Type B pancreatic cell (in vitro differentiated cells): ENCODE measurements at regions not wholly inside any gene's neighbourhood (a gene's known extent, or its start where the extent isn't known, plus 50 kb on each side); places are given as distances from the start of the nearest gene placed in this dataset.

Source experiments
- DNase-seq: peaks from one replicate; pipeline ENCODE4 v3.0.0; 2021; ENCODE audit warnings: mixed read lengths; ENCODE audit not compliant: unreplicated experiment; ENCODE audit errors: extremely low spot score
- H3K27ac Mint-ChIP-seq: 2 replicates; pipeline ENCODE4 v1.8.0; 2021; ENCODE audit warnings: mild to moderate bottlenecking, mixed read lengths
- H3K27me3 Mint-ChIP-seq: 2 replicates; pipeline ENCODE4 v1.8.0; 2021; ENCODE audit warnings: mixed read lengths
- H3K36me3 Mint-ChIP-seq: 2 replicates; pipeline ENCODE4 v1.8.0; 2021; ENCODE audit warnings: mixed read lengths
- H3K4me1 Mint-ChIP-seq: one replicate; pipeline ENCODE4 v1.8.0; 2021; ENCODE audit warnings: mixed read lengths; ENCODE audit not compliant: unreplicated experiment
- H3K4me3 Mint-ChIP-seq: 2 replicates; pipeline ENCODE4 v1.8.0; 2021; ENCODE audit warnings: mild to moderate bottlenecking, mixed read lengths
- H3K9me3 Mint-ChIP-seq: 2 replicates; pipeline ENCODE4 v1.8.0; 2021; ENCODE audit warnings: mixed read lengths
- TF ChIP-seq, protein P1 (sequence below): fragments of 200-600 bp; sonication (generic); conservative IDR thresholded peaks from 2 replicates; pipeline ENCODE4 v1.5.0; 2021; ENCODE audit warnings: antibody characterized with exemption, mild to moderate bottlenecking

DNA sequence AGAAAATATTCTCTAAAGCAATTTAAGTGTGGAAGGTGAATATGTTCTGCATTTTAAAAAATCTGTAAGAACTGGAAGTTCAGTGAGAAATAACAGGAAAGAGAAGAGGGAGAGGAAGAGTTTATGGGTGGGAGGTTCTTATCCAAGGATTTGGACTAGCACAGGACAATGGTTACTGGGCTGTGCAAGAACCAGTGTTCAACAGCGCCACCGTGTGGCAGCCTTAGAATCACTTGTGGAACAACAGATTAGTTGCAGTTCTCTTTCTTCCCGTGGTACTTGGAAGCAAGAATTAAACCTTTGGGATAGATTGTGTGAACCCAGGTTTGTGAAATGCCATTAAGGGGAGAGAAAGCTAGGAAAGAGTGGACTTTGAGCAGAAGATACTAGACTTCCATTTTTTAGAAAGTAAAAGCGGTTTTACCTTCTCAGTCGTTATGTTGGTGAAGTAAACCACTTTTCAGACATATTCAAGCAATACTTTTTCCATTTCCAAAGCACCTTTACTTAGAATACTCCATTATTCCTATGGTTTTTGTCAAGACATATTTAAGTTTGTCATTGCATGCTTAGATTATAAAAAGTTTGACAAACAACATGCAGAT lies 436.7 kb downstream of the RNF144B start:
- H3K4me1 Mint-ChIP-seq = no peaks in the 10 kb centered on the region
- H3K36me3 Mint-ChIP-seq = no peaks in the 10 kb centered on the region
- peaks cover 3% of the 10 kb centered on the region for H3K9me3 Mint-ChIP-seq
- TF ChIP-seq, protein P1, sequence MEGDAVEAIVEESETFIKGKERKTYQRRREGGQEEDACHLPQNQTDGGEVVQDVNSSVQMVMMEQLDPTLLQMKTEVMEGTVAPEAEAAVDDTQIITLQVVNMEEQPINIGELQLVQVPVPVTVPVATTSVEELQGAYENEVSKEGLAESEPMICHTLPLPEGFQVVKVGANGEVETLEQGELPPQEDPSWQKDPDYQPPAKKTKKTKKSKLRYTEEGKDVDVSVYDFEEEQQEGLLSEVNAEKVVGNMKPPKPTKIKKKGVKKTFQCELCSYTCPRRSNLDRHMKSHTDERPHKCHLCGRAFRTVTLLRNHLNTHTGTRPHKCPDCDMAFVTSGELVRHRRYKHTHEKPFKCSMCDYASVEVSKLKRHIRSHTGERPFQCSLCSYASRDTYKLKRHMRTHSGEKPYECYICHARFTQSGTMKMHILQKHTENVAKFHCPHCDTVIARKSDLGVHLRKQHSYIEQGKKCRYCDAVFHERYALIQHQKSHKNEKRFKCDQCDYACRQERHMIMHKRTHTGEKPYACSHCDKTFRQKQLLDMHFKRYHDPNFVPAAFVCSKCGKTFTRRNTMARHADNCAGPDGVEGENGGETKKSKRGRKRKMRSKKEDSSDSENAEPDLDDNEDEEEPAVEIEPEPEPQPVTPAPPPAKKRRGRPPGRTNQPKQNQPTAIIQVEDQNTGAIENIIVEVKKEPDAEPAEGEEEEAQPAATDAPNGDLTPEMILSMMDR = peak; percentile 78
- no peak overlapping the region for H3K27ac Mint-ChIP-seq
- no peak overlapping the region for H3K4me3 Mint-ChIP-seq
- peaks cover 12% of the 10 kb centered on the region for H3K27me3 Mint-ChIP-seq
- DNase-seq = no peak

GRCh38 chr6:18829272-18829870 lies 442.2 kb downstream of the RNF144B start:
- H3K4me3 Mint-ChIP-seq = no peak overlapping the region
- H3K9me3 Mint-ChIP-seq = peaks cover 5% of the 10 kb centered on the region
- H3K27ac Mint-ChIP-seq = no peak overlapping the region
- no peaks in the 10 kb centered on the region for H3K36me3 Mint-ChIP-seq
- peaks cover 22% of the 10 kb centered on the region for H3K27me3 Mint-ChIP-seq
- H3K4me1 Mint-ChIP-seq = peaks cover 5% of the 10 kb centered on the region
- no peak for DNase-seq
- TF ChIP-seq, protein P1 = no peak

DNA sequence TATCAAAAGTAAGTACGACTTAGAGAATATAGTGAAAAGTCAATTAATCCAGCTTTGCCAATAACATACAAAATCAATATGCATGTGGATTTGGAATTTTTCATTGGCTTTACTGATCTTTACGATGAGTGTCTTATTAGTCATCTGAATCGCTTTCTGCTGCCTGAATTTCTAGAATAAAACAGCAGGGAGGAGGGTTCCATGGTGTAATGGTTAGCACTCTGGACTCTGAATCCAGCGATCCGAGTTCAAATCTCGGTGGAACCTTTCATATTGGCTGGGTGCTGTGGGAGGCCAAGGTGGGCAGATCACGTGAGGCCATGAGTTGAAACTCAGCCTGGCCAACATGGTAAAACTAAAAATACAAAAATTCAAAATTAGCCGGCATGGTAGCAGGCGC lies 448.8 kb downstream of the RNF144B start:
- Mint-ChIP-seq H3K36me3 (no peaks in the 10 kb centered on the region), H3K4me3 (no peak overlapping the region), H3K27me3 (peaks cover 14% of the 10 kb centered on the region), H3K4me1 (no peaks in the 10 kb centered on the region), H3K27ac (no peak overlapping the region), H3K9me3 (peaks cover 9% of the 10 kb centered on the region)
- DNase-seq = no peak
- TF ChIP-seq, protein P1 = no peak

- H3K27me3 Mint-ChIP-seq = peaks cover 11% of the 10 kb centered on the region
- no peaks in the 10 kb centered on the region for H3K4me1 Mint-ChIP-seq
- no peak overlapping the region for H3K4me3 Mint-ChIP-seq
- peaks cover 5% of the 10 kb centered on the region for H3K9me3 Mint-ChIP-seq
- DNase-seq = no peak
- H3K36me3 Mint-ChIP-seq = no peaks in the 10 kb centered on the region
- TF ChIP-seq, protein P1 = no peak
- H3K27ac Mint-ChIP-seq = no peak overlapping the region
Observed at GRCh38 chr6:18837013-18837412, 449.9 kb downstream of the RNF144B start.

DNA sequence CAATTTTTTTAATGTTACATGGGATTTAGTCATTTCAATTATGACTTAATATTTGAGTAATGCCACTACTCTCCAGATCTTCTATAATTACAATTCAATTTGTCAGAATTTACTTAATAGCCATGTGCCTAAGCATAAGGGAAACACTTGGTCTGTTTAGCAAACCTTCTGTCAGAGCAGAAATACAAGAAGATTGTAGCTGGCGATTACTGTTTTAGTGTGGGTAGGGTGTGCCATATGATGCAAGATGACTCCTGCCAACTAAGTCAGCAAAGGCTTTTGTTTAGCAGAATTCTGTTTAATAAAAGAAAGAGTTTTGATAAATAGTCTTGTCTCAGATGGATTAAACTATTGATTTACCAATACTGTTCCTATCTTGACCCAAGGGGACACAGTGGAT lies 455.4 kb downstream of the RNF144B start:
- H3K4me1 Mint-ChIP-seq = no peaks in the 10 kb centered on the region

More for the DNA sequence above, 455.4 kb downstream of the RNF144B start:
- TF ChIP-seq, protein P1 = no peak
- Mint-ChIP-seq H3K27me3 (peaks cover 3% of the 10 kb centered on the region), H3K4me3 (no peak overlapping the region), H3K27ac (no peak overlapping the region), H3K9me3 (peaks cover 4% of the 10 kb centered on the region), H3K36me3 (no peaks in the 10 kb centered on the region)
- DNase-seq = no peak
